GM10266 (cell line): ENCODE measurements at regions not wholly inside any gene's neighbourhood (a gene's known extent, or its start where the extent isn't known, plus 50 kb on each side); places are given as distances from the start of the nearest gene placed in this dataset.
"Not testable (repeated sequence)": the region's sequence is repeated elsewhere in the genome, so short reads cannot be mapped to it uniquely, and the experiment has no call there.

Experiments used
- DNase-seq: peaks from one replicate; pipeline ENCODE4 v3.0.0; 2012; ENCODE audit errors: extremely low spot score
- CTCF ChIP-seq: IDR thresholded peaks from 2 replicates; pipeline ENCODE4 v1.5.1; 2012; ENCODE audit warnings: mild to moderate bottlenecking, low read depth; ENCODE audit not compliant: control insufficient read depth, insufficient read depth; ENCODE audit errors: missing control alignments

- DNase-seq, result no peak
- TF ChIP-seq CTCF, result no peak
Measured at GRCh38 chr2:14896330-14897030, 264.0 kb downstream of the LRATD1 start.

DNA sequence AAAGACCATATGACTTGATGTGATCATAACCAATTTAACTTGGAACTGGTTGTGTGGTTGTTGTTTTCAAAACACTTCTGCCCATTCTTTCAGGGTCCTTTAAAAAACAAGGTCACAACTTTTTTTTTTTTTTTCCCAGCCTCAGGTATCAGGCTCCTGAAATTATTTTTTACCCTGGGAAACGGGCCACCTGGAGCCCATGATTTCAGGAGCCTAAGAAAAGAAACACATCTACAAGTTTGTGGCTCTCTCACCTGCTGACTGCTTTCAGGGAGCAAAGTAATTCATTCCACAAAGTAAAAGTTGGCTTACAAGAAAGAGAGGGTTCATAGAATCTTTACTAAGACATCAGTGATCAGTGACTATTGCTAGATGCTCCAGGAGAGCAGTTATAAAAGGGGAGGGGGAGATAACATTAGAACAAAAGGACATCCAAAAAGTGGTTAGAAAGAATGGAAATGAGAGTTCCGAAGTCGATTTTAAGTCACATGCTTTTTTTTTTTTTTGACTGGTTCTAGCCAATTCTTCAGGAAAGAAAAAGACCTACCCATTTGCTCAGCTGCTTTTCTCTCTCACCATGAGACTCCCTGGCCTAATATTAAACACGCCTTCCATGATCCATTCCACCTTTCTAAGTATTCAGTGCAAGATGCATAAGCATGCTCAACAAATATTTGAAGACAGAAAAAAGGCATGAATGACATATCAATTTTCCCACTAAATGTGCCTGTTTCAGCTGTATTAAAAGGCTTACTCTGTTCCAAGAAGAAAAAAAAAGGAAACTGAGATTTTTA, 267.3 kb downstream of the LRATD1 start:
- no peak for DNase-seq
- no peak for TF ChIP-seq CTCF

DNA sequence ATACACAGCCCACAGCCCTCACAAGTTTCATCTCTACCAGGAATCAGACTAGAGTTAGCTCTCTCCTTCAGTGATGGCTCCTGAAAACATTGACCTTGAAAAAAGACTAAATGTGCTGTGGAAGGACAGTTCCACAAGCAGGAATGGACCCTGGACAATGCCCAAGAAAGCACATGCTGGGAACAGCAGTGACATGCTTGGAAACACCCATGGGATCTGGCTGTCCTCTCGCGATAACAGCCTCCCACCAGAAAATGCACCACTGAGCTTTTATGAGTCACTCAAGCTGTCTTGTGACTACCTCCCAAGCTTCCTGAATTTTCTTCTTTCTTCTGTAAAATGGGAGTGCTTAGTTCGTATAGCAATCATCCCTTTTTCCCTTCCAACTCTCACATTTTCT, 269.2 kb downstream of the LRATD1 start:
- no peak for TF ChIP-seq CTCF
- DNase-seq, result no peak

- TF ChIP-seq CTCF, result no peak
Measured at GRCh38 chr2:14902953-14903352, 270.4 kb downstream of the LRATD1 start.

DNA sequence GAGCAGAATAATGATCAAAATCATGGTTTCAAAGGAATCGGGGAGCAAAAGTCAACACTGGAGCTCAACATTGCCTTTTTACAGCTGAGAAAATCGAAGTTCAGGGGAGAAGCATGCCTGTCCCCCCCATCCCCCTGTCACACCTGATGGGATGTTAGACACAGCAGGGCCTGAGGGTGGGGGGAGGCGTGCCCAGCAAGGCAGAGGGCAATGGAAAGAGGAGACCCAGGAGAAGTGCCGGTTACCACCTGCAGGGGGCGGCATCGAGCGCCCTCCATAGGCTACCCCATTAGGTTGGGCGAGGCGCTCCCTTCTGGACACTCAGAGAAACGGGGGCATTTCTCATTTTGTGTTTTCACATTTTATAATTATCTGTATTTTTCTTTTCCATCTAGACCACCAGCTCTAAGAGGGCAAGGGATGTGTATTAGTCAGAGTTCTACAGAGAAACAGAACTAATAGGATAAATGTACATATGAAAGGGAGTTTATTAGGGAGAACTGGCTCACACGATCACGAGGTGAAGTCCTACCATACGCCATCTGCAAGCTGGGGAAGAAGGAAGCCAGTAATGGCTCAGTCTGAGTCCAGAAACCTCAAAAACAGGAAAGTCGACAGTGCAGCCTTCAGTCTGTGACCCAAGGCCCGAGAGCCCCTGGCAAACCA, 271.3 kb downstream of the LRATD1 start:
- DNase-seq, result peak; percentile 67
- TF ChIP-seq CTCF, result peak; percentile 87

More at GRCh38 chr2:14902953-14903352, 270.4 kb downstream of the LRATD1 start:
- no peak for DNase-seq

GRCh38 chr2:14904378-14904777, 271.9 kb downstream of the LRATD1 start:
- DNase-seq, result not testable (repeated sequence)

DNA sequence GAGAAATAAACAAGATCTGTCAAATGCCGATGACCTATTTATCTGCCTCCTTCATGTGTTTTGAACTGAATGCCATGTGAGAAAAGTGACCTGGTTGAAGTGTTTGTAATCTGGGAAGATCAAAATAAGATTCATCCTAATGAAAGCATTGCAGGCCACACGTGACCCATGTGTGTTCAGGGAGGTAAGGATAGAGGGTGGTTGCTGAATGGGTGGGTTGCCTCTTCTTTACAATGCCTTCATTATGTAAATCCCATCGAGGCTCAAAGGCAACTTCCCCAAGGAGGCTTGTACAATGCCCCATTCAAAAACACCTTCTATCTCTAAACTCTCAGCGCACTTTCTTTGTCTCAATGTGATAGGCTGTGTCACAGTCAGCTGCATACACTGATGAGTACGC, 273.1 kb downstream of the LRATD1 start:
- DNase-seq, result no peak
- TF ChIP-seq CTCF, result no peak
